Small intestine (tissue), 7 donors: ENCODE measurements at regions not wholly inside any gene's neighbourhood (a gene's known extent, or its start where the extent isn't known, plus 50 kb on each side); places are given as distances from the start of the nearest gene placed in this dataset.

Experiments
- DNase-seq, 2 donors: peaks; one replicate each; pipeline versions ENCODE4 v3.0.0 to v3.0.0-alpha.2; 2013
- FAIRE-seq: peaks from 2 replicates; lab custom pipeline; 2012; peaks lifted over from hg19 to GRCh38; lab: Jason Lieb, UNC
- H3K27ac ChIP-seq, 3 donors: one replicate each; pipeline ENCODE4 v1.5.1; 2013; ENCODE audit warnings: low read length in 2 of 3, mild to moderate bottlenecking in 2 of 3, control low read depth in 1 of 3, inconsistent platforms in 1 of 3, low read depth in 1 of 3, moderate library complexity in 1 of 3
- H3K27me3 ChIP-seq, 3 donors: one replicate each; pipeline ENCODE4 v1.6.1; 2013; ENCODE audit warnings: low read length in 3 of 3, inconsistent platforms in 1 of 3; ENCODE audit not compliant: control insufficient read depth in 3 of 3, insufficient read depth in 3 of 3
- H3K36me3 ChIP-seq, 3 donors: one replicate each; pipeline ENCODE4 v1.6.1; 2013; ENCODE audit warnings: low read length in 3 of 3, inconsistent platforms in 1 of 3, low read depth in 1 of 3, mild to moderate bottlenecking in 1 of 3, moderate library complexity in 1 of 3; ENCODE audit not compliant: control insufficient read depth in 3 of 3, insufficient read depth in 2 of 3
- H3K4me1 ChIP-seq, 3 donors: one replicate each; pipeline ENCODE4 v1.6.1; 2013; ENCODE audit warnings: low read length in 2 of 3, inconsistent platforms in 1 of 3, low read depth in 1 of 3, mild to moderate bottlenecking in 1 of 3, moderate library complexity in 1 of 3; ENCODE audit not compliant: control insufficient read depth in 3 of 3, insufficient read depth in 2 of 3
- H3K4me3 ChIP-seq, 3 donors: one replicate each; pipeline ENCODE4 v1.5.1; 2013; ENCODE audit warnings: low read length in 3 of 3, control low read depth in 1 of 3, inconsistent platforms in 1 of 3, low read depth in 1 of 3, mild to moderate bottlenecking in 1 of 3, moderate library complexity in 1 of 3
- H3K9me3 ChIP-seq, 2 donors: one replicate each; pipeline ENCODE4 v1.6.1; 2013; ENCODE audit warnings: low read depth in 1 of 2, low read length in 1 of 2; ENCODE audit not compliant: control insufficient read depth in 2 of 2, insufficient read depth in 1 of 2
- WGBS, 3 donors: extraction: QIAGEN DNeasy Blood & Tissue Kit; methylation state at CpG; one replicate each; pipeline ENCODE4 v1.1.7; 2013; 5-methylcytosine and 5-hydroxymethylcytosine counted together
- donor health status: healthy with polysubstance abuse.
- donor health status: control.
- donor health status: control.
- donor health status: Bipolar disorder and iron deficiency.
- donor health status: healthy.

- WGBS, 3 donors = 69 to 80% (median 72%) methylated on average over 8 of the region's 8 CpGs
- no peak for FAIRE-seq
Observed at GRCh38 chr17:77523540-77523939, 382.8 kb downstream of the SEC14L1 start.

GRCh38 chr17:77526259-77526711 lies 385.5 kb downstream of the SEC14L1 start:
- Histone ChIP-seq H3K4me1 (no peaks in the 10 kb centered on the region), H3K9me3 (peaks cover 0 to 3% of the 10 kb centered on the region in 2 donors), H3K36me3 (no peaks in the 10 kb centered on the region), H3K4me3 (no peak overlapping the region), H3K27ac (no peak overlapping the region), H3K27me3 (peaks cover 10 to 37% (median 20%) of the 10 kb centered on the region in 3 donors)
- WGBS, 3 donors = 90 to 93% (median 93%) methylated on average over 13 to 20 of the region's 20 CpGs
- FAIRE-seq (no peak), DNase-seq (no peak)

More at GRCh38 chr17:77523540-77523939, 382.8 kb downstream of the SEC14L1 start:
- H3K27ac ChIP-seq = no peak overlapping the region
- H3K9me3 ChIP-seq = peaks cover 0 to 3% of the 10 kb centered on the region in 2 donors
- no peak overlapping the region for H3K4me3 ChIP-seq
- H3K36me3 ChIP-seq = no peaks in the 10 kb centered on the region
- H3K27me3 ChIP-seq = peaks cover under 1 to 16% (median 13%) of the 10 kb centered on the region in 3 donors
- DNase-seq = no peak
- H3K4me1 ChIP-seq = no peaks in the 10 kb centered on the region

- FAIRE-seq = no peak
Observed at GRCh38 chr17:77526728-77527350, 386.1 kb downstream of the SEC14L1 start.

DNA sequence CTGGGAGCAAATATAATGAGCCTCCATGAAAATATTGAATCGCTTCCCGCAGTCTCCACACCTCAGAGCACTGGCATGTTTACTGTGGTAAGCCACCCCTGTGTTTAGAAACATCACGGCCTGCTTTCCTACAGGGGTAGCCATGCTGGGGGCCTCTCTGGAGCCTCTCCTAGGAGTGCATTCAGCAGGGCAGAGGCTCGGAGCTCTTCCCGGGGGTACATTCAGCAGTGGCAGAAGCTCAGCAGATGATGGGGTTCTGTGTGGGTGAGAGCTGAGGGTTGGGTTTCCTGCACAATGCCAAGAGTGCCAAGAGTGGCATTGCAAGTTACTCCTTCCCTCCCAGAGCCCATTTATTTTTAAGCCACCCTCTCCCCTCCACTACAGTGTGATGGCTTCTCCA lies 386.6 kb downstream of the SEC14L1 start:
- Histone ChIP-seq H3K27me3 (peaks cover 10 to 41% (median 20%) of the 10 kb centered on the region in 3 donors), H3K4me3 (no peak overlapping the region), H3K27ac (no peak overlapping the region), H3K36me3 (no peaks in the 10 kb centered on the region), H3K9me3 (peaks cover 0 to 3% of the 10 kb centered on the region in 2 donors), H3K4me1 (no peaks in the 10 kb centered on the region)
- no peak for DNase-seq
- FAIRE-seq = no peak
- WGBS, 3 donors = 71 to 88% (median 79%) methylated on average over 5 of the region's 5 CpGs

More at GRCh38 chr17:77526728-77527350, 386.1 kb downstream of the SEC14L1 start:
- Histone ChIP-seq H3K27me3 (peaks cover 10 to 41% (median 20%) of the 10 kb centered on the region in 3 donors), H3K4me1 (no peaks in the 10 kb centered on the region), H3K9me3 (peaks cover 0 to 3% of the 10 kb centered on the region in 2 donors), H3K27ac (no peak overlapping the region), H3K4me3 (no peak overlapping the region), H3K36me3 (no peaks in the 10 kb centered on the region)
- no peak for DNase-seq
- 84 to 90% (median 84%) methylated on average over 17 of the region's 17 CpGs for WGBS, 3 donors

DNA sequence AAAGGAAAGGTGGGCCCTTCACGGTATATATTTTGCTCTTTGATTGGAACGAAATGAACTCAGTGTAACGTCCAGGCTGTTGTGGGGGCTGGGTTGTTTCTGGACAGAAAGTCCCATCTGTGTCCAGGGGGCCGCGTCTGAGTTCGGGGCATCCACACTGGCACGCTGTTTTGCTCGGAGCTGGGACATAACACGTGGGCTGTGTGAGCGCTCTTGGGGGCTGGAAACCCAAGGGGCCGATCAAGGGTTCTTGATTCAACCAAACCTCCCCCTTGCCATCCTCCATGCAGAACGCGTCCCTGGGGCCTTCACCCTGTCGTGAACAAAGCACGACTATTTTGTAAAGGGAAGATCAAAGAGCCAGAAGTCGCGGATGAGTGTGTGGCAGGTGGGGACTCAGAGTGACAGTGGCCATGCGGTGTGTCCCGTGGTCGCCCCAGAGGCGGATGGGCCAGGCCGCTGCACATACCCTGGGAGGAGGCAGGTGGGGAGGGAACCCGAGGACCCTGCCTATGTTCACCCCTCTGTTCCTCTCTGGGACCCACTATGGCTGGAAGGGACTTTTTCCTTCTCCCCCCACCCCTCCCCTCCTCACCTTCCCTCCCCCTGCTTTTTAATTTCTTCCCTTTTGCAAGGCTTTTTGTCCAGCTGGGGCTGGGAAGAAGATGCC lies 387.2 kb downstream of the SEC14L1 start:
- DNase-seq (no peak), FAIRE-seq (no peak)
- 61 to 75% (median 67%) methylated on average over 23 of the region's 23 CpGs for WGBS, 3 donors
- Histone ChIP-seq H3K27me3 (peaks cover 10 to 43% (median 20%) of the 10 kb centered on the region in 3 donors), H3K27ac (no peak overlapping the region), H3K36me3 (no peaks in the 10 kb centered on the region), H3K9me3 (peaks cover 0 to 3% of the 10 kb centered on the region in 2 donors), H3K4me3 (no peak overlapping the region), H3K4me1 (no peaks in the 10 kb centered on the region)

DNA sequence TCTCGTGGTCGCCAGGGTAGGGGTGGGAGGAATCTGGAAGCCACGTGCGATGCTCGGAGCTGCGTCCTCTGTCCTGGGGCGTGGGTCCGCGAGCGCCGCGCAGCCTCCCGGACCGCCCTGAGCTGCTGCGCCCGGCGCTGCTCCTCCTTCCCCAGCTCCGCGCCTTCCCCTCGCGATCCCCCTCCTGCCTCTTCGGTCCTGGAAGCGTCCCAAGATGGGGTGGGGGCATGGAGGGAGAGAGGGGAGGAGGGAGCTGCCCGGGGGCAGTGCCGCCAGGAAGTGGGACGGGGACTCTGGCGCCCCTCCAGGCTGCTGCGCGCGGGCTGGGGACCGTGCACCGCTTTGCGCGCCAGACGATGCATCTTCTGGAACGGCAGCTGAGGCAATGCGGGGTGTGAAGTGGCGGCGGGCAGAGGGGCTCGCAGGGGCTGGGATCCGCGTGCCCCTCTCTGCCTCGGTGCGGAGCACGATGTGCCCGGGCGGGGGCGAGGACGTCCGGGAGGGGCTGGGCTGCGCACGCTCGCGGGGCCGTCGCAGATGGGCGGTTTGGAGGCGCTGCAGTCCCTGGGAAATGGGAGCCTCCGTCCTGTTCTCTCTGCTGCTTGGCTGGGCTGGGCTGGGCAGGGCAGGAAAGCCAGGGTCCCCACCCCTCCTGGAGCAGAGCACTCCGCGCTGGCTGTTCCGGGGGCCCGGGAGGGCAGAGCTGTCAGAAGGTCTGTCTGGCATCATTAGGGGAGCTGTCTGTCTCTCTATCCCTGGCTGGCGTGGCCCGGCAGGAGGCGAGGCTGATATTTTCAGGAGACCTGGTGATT lies 388.0 kb downstream of the SEC14L1 start:
- H3K4me1 ChIP-seq = no peaks in the 10 kb centered on the region

GRCh38 chr17:77529328-77529650 lies 388.5 kb downstream of the SEC14L1 start:
- 18 to 30% (median 25%) methylated on average over 7 of the region's 7 CpGs for WGBS, 3 donors
- no peaks in the 10 kb centered on the region for H3K4me1 ChIP-seq
- DNase-seq (no peak), FAIRE-seq (no peak)
- peaks cover 0 to 9% of the 10 kb centered on the region in 2 donors for H3K9me3 ChIP-seq
- H3K4me3 ChIP-seq = no peak overlapping the region
- peaks cover 10 to 43% (median 20%) of the 10 kb centered on the region in 3 donors for H3K27me3 ChIP-seq
- no peak overlapping the region for H3K27ac ChIP-seq
- no peaks in the 10 kb centered on the region for H3K36me3 ChIP-seq

More for the DNA sequence above, 388.0 kb downstream of the SEC14L1 start:
- Histone ChIP-seq H3K9me3 (peaks cover 0 to 3% of the 10 kb centered on the region in 2 donors), H3K4me3 (peak overlapping the region in 1 of 3 donors; percentile 13), H3K27ac (no peak overlapping the region), H3K27me3 (peaks cover 10 to 43% (median 20%) of the 10 kb centered on the region in 3 donors), H3K36me3 (no peaks in the 10 kb centered on the region)
- WGBS, 3 donors = 3 to 10% (median 3%) methylated on average over 53 to 66 of the region's 66 CpGs
- DNase-seq (peak in 1 of 2 donors; percentile 33), FAIRE-seq (no peak)

DNA sequence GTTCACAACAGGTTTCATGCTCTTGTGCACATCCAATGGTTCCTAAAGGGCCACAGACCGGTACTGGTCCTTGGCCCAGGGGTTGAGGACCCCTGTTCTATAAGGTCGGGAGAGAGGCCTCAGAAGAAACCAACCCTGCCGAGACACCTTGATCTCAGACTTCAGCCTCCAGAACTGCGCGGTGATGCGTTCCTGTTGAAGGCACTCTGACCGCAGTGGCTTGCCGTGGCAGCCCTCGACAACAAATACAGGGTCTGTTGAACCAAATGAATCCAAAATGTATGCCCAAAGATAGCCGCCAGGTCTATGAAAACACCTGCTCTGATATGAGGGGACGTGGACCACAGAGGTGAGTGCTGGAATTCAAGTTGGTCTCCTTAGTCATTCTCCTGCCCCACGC lies 389.8 kb downstream of the SEC14L1 start:
- no peaks in the 10 kb centered on the region for H3K36me3 ChIP-seq
- H3K4me3 ChIP-seq = no peak overlapping the region
- FAIRE-seq = no peak
- no peak for DNase-seq
- peaks cover 10 to 43% (median 20%) of the 10 kb centered on the region in 3 donors for H3K27me3 ChIP-seq
- H3K9me3 ChIP-seq = peaks cover 0 to 14% of the 10 kb centered on the region in 2 donors
- no peak overlapping the region for H3K27ac ChIP-seq
- H3K4me1 ChIP-seq = no peaks in the 10 kb centered on the region
- 85 to 91% (median 85%) methylated on average over 12 of the region's 12 CpGs for WGBS, 3 donors
